ENCODE measurements at regions not wholly inside any gene's neighbourhood (a gene's known extent, or its start where the extent isn't known, plus 50 kb on each side); places are given as distances from the start of the nearest gene placed in this dataset.

DNA sequence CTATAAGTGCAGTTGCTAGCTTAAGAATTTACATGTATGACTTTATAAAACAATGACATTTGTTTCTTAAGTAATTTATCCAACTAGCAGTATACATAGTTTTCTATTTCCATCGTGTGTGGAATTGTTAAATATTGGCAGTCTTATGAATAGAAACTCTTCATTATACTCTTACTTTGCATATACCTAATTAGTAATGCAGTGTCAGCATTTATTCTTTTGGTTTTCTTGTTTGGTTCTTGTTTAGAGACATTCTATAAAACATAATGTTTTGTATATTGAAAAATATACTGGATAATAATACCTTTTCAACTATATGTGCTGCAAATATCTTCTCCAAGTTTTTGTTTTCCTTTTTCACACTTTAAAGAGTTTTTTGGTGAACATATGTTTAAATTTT lies 760.2 kb downstream of the VGLL3 start:
- no peak overlapping the region for H3K4me3 ChIP-seq
- H3K9me3 ChIP-seq, result no peaks in the 10 kb centered on the region
- ATAC-seq (no peak), DNase-seq (no peak)
- intact Hi-C loops (cut with DNase I, micrococcal nuclease), result no loop called here
- H3K4me1 ChIP-seq (ENCODE audit: low read depth), result no peaks in the 10 kb centered on the region
- no peak for TF ChIP-seq CTCF (IDR thresholded peaks at IDR 0.05)
- H3K36me3 ChIP-seq (ENCODE audit: low read depth), result no peaks in the 10 kb centered on the region

GRCh38 chr3:86229775-86230094 lies 761.2 kb downstream of the VGLL3 start:
- no peak for ATAC-seq
- no peaks in the 10 kb centered on the region for H3K4me1 ChIP-seq (ENCODE audit: low read depth)
- H3K4me3 ChIP-seq, result no peak overlapping the region
- intact Hi-C loops (cut with DNase I, micrococcal nuclease), result no loop called here
- no peaks in the 10 kb centered on the region for H3K9me3 ChIP-seq
- TF ChIP-seq CTCF (IDR thresholded peaks at IDR 0.05), result no peak
- DNase-seq, result no peak
- H3K36me3 ChIP-seq (ENCODE audit: low read depth), result no peaks in the 10 kb centered on the region

- no peak for TF ChIP-seq CTCF (IDR thresholded peaks at IDR 0.05)
- Histone ChIP-seq H3K4me3 (no peak overlapping the region), H3K36me3 (ENCODE audit: low read depth) (no peaks in the 10 kb centered on the region), H3K9me3 (no peaks in the 10 kb centered on the region), H3K4me1 (ENCODE audit: low read depth) (no peaks in the 10 kb centered on the region)
- DNase-seq (no peak), ATAC-seq (no peak)
- intact Hi-C loops (cut with DNase I, micrococcal nuclease), result no loop called here
These were observed 761.7 kb downstream of the VGLL3 start for GRCh38 chr3:86229086-86229774.

GRCh38 chr3:86228101-86228500 lies 762.8 kb downstream of the VGLL3 start:
- intact Hi-C loops (cut with DNase I, micrococcal nuclease), result no loop called here

DNA sequence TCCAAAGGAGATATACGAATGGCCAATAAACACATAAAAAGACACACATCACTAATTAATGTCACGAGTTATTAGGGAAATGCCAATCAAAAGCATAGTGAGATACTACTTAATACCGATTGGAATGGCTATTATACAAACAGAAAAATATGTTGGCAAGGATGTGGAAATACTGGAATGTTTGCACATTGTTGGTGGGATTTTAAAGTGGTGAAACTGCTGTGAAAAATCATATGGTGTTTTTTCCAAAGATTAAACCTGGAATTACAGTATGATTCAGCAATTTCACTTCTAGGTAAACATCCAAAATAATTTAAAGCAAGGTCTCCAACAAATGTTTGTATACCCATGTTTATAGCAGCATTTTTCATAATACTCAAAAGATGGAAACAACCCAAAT lies 765.5 kb downstream of the VGLL3 start:
- H3K4me1 ChIP-seq (ENCODE audit: low read depth), result no peaks in the 10 kb centered on the region
- DNase-seq, result no peak
- H3K4me3 ChIP-seq, result no peak overlapping the region
- no peaks in the 10 kb centered on the region for H3K36me3 ChIP-seq (ENCODE audit: low read depth)
- TF ChIP-seq CTCF (IDR thresholded peaks at IDR 0.05), result no peak
- intact Hi-C loops (cut with DNase I, micrococcal nuclease), result no loop called here
- H3K9me3 ChIP-seq, result no peaks in the 10 kb centered on the region
- no peak for ATAC-seq

More at GRCh38 chr3:86228101-86228500, 762.8 kb downstream of the VGLL3 start:
- H3K9me3 ChIP-seq, result no peaks in the 10 kb centered on the region
- no peak for ATAC-seq
- H3K36me3 ChIP-seq (ENCODE audit: low read depth), result no peaks in the 10 kb centered on the region
- no peak for TF ChIP-seq CTCF (IDR thresholded peaks at IDR 0.05)
- no peaks in the 10 kb centered on the region for H3K4me1 ChIP-seq (ENCODE audit: low read depth)
- no peak for DNase-seq
- H3K4me3 ChIP-seq, result no peak overlapping the region

GRCh38 chr3:86221601-86222000 lies 769.3 kb downstream of the VGLL3 start:
- DNase-seq, result no peak
- intact Hi-C loops (cut with DNase I, micrococcal nuclease), result no loop called here
- no peaks in the 10 kb centered on the region for H3K36me3 ChIP-seq (ENCODE audit: low read depth)
- no peak for TF ChIP-seq CTCF (IDR thresholded peaks at IDR 0.05)
- H3K4me1 ChIP-seq (ENCODE audit: low read depth), result no peaks in the 10 kb centered on the region
- ATAC-seq, result no peak
- H3K9me3 ChIP-seq, result no peaks in the 10 kb centered on the region
- no peak overlapping the region for H3K4me3 ChIP-seq

All from mucosa of descending colon (tissue), 3 donors.